GM21529 (cell line): ENCODE measurements at regions not wholly inside any gene's neighbourhood (a gene's known extent, or its start where the extent isn't known, plus 50 kb on each side); places are given as distances from the start of the nearest gene placed in this dataset.
A peak's percentile ranks its signal among the peaks of the same experiment; 100 is the strongest.
"Not testable (repeated sequence)": the region's sequence is repeated elsewhere in the genome, so short reads cannot be mapped to it uniquely, and the experiment has no call there.

ENCODE experiments used
- ATAC-seq: cut with Tn5 transposase; IDR thresholded peaks from one replicate; pipeline ENCODE4 v1.9.1; 2021; ENCODE audit not compliant: unreplicated experiment

DNA sequence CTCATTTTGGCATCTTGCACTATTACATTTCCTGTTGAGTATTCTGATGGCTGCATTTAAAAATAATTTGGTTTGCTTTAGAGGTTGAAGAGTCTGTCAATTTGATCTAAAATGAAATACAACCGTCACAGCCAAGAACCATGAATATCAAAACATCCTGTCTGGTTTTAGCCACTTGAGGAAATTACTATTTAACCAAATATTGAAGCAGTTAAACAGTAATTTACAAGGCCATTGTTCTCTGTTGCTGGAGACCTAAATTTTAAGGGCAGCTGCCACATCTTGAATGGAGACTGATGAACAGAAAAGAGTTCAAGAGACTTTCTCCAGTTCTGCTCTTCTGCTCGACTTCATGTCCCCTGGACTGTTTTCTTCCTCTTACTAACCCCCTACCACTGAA lies 549.4 kb downstream of the LRRC70 start:
- ATAC-seq, result peak; percentile 36

- no peak for ATAC-seq
Observed at GRCh38 chr5:63127054-63127453, 548.4 kb downstream of the LRRC70 start.

GRCh38 chr5:63125862-63126261 lies 547.2 kb downstream of the LRRC70 start:
- peak; percentile 73 for ATAC-seq

GRCh38 chr5:63125392-63125791 lies 546.8 kb downstream of the LRRC70 start:
- ATAC-seq, result no peak

DNA sequence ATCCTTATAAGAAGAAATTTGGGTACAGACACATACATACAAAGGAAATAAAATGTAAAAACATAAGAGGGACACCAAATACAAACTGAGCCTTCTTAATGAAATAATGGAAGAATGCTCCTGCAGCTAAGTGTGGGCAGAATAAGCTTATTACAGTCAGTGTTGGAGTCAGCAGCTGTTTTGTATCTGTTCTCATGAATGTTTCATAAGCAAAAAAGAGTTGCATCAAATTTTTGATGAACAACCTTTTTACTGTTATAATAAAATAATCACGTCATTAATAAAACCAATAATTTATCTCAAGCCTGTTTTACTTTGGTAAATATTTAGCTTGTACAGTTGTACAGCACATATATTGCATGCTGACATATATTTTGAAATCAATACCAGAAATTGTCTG lies 545.6 kb downstream of the LRRC70 start:
- ATAC-seq, result no peak

- ATAC-seq, result no peak
Observed at GRCh38 chr5:63121471-63121870, 542.9 kb downstream of the LRRC70 start.

- ATAC-seq, result no peak
Observed at GRCh38 chr5:63118221-63118620, 539.6 kb downstream of the LRRC70 start.

- ATAC-seq, result no peak
Observed at GRCh38 chr5:63111891-63112290, 533.3 kb downstream of the LRRC70 start.

- ATAC-seq, result no peak
Observed at GRCh38 chr5:63101870-63102269, 523.3 kb downstream of the LRRC70 start.

- ATAC-seq, result no peak
Observed at GRCh38 chr5:63097286-63097685, 518.7 kb downstream of the LRRC70 start.

GRCh38 chr5:63094730-63095129 lies 516.1 kb downstream of the LRRC70 start:
- ATAC-seq, result no peak

DNA sequence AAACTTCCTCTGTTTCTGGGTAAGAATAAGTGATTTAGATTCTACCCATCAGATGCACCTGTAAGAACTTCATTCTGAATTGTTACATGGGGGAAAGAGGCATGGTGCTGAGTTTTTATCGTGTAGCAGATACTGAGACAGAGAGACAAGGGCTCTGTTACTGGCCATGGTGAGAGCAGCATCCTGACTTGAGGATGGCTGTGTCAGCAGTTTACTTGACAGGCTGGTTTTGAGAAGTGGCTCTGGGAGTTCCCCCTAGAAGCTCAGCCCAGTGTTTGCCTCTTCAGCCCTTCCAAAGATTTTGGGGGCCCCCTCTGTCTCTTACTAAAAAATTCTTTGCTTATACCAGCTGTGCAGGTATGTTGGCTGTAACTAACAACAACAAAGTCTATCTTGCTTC lies 510.5 kb downstream of the LRRC70 start:
- ATAC-seq, result no peak

DNA sequence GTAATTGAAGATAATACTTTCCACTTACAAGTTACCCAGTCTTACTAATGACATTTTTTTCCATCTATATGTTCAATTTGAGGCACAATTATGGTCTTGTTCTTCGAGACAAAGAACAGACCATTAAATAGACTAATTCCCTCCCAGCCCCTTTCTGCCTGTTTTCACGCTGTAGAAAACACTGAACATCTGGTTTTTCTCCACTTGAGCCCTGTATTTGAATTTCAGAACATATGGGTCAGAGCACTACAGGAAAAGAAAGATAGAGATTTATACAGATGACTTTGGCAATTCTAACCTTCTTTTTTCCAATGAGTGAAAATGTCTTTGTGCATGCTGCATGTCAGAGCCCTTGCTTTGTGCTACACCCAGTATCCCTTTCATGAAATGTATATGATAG lies 506.9 kb downstream of the LRRC70 start:
- no peak for ATAC-seq

DNA sequence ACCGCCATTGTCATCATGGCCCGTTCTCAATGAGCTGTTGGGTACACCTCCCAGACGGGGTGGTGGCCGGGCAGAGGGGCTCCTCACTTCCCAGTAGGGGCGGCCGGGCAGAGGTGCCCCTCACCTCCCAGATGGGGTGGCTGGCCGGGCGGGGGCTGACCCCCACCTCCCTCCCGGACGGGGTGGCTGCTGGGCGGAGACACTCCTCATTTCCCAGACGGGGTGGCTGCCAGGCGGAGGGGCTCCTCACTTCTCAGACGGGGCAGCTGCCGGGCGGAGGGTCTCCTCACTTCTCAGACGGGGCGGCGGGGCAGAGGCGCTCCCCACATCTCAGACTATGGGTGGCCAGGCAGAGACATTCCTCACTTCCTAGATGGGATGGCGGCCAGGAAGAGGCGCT lies 505.1 kb downstream of the LRRC70 start:
- not testable (repeated sequence) for ATAC-seq

DNA sequence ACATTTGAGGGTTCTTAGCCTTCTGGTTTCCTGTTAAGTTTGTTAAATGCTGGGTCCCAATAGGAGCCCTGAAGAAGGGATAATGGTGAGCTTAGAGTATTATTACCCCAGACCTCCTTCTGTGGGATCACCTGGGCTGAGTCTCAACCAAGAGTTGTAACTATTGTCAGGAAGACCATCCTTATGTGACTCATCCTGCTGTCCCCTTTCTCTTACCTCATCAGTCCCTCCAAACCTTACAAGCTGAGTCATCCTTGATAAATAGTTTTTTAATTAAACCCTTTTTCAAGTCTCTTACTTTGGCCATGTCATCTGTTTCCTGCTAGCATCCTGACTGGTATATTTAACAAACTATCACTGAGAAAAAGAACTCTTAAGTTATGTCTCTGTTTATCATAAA lies 502.8 kb downstream of the LRRC70 start:
- ATAC-seq, result no peak

GRCh38 chr5:63070001-63070400 lies 491.4 kb downstream of the LRRC70 start:
- no peak for ATAC-seq

DNA sequence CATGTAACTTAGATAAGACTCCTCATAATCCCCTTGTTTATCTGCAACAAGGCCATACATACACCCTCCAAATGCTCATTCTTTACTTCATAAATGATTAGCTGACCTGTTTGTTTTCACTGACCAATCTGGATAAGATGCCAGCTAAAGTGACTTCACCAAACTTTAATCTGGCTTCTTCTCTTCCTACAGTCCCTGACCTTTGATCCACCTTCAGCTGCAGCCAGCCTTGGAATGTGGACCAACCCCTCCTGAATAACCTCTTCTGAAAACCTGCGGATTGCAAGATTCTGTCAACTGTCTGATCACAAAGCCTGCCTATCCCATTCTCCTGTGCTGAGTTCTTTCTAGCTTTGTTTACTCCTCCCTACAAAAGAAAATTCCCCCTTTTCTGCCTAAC lies 476.8 kb downstream of the LRRC70 start:
- no peak for ATAC-seq

DNA sequence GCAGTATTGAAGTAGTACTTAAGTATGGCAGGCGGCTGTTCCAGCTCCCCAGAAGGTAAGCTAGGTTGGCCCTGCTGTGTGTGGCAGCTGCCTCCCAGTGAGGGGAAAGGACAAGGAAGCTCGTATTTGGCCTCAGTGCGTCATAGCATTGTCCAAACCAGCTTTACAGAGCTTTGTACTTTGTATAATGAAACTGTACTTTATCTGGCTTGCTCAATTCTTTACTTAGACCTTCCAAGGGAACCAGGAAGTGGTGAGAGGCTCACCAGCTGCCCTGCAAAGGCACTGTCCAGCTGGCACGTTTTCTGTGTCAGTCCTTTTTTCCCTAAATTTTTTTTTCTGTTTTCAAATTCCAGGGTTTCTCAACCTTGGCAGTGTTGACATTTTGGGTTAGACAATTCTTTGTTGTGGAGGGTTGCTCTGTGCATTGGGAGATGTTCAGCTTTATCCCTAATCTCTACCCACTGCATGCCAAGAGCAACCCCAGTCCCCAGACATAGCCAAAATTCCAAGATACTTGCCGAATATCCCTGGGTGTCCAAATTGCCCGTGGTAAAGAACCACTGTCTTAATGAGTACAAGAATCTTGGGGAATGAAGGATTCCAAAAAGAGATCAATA lies 474.5 kb downstream of the LRRC70 start:
- ATAC-seq, result no peak

DNA sequence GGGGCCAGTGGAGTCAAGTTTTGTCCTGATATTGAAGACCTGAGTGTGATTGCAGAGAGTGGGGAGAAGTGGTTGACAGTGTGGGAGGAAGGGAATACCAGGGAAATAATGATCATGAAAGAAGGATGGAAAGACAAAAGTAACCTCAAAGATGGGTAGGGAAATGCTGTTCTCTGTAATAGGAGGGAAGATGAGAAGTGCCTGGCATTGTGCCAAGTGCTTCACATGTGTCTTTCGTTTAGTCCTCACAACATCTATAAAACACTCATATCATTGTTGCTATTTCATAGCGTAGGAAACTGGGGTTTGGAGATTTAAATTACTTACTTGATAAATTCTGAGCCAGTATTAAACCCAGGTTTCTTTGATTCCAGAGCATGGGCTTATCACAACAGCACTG lies 472.3 kb downstream of the LRRC70 start:
- ATAC-seq, result no peak

DNA sequence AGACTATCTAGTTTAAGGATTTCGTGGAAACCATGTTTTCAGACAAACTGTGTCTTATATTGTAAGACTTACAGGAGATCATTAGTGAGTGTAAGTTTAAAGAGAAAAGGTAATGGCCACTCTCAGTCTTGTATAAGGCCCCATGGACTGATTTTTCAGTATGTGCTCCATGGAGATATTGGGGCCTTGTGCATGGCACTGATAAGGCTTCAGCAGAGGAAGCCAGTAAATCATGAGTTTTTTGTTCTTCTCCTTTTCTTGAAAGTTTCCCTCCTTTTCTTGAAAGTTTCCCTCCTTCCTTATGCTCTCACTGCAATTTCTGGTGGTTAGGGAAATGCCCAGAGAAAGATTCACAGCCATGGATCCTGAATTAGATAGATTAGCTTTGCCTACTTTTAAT lies 471.3 kb downstream of the LRRC70 start:
- ATAC-seq, result no peak

DNA sequence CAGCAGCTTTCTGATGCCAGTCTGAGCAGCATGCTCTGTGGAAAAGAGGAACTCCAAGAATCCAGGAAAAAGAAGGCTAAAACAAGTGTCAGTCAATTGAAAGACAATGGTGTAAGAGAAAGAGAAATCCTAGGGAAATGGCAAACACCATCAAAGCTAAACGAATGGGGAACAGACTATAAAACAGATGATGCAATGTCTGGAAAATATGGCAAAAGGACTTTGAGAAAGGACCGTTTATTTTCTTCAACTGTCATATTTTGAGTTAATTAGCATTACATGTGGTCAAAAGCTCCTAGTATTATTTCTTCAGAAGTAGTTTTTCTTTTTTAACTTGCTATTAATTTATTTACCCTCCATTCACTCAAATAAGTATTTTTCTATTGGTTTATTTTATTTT lies 465.2 kb downstream of the LRRC70 start:
- no peak for ATAC-seq

GRCh38 chr5:63032343-63032742 lies 453.7 kb downstream of the LRRC70 start:
- no peak for ATAC-seq

GRCh38 chr5:63029891-63030290 lies 451.3 kb downstream of the LRRC70 start:
- no peak for ATAC-seq

DNA sequence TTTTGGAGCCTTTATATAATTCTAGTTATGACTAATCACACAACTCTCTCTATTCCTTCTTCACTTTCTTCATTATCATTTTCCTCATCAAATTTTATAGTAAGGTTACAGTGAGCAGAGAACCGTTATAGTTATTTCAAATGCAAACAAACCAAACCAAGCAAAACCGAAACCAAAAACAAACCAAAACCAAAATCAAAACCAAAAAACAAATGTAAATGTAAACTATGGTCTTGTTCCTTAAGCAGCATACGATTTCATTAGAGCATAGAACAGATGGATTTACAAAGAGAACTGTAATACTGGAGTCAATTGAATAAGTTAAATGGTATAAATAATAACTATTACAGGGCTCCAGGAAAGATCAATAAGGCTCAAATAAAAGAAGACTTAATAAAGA lies 447.1 kb downstream of the LRRC70 start:
- no peak for ATAC-seq
